NAMALWA (cell line): ENCODE measurements at regions not wholly inside any gene's neighbourhood (a gene's known extent, or its start where the extent isn't known, plus 50 kb on each side); places are given as distances from the start of the nearest gene placed in this dataset.
"Not testable (repeated sequence)": the region's sequence is repeated elsewhere in the genome, so short reads cannot be mapped to it uniquely, and the experiment has no call there.

Source experiments
- DNase-seq: peaks from one replicate; pipeline ENCODE4 v3.0.0-alpha.2; 2015; ENCODE audit warnings: low spot score

DNA sequence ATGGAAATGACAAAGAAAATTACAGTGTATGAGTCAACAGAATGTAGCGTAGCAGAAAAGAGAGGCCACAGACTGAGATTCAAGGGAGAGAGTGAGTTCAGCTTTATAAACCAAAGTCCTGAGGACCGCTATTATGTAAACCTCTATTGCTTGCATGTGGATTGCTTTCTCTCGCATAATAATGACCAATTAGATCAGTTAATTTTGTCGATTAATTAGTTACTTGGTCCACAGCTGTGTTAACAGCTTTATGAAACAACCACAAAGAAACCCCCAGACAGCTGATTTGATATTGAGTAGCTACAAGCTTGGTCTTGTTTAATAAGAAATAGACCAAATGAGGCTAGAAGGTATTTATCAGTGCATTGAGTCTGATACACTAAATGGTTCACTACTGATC is 291.8 kb upstream of the ERCC4 start:
- DNase-seq = no peak

- no peak for DNase-seq
Measured at GRCh38 chr16:13629704-13630103, 290.2 kb upstream of the ERCC4 start.

DNA sequence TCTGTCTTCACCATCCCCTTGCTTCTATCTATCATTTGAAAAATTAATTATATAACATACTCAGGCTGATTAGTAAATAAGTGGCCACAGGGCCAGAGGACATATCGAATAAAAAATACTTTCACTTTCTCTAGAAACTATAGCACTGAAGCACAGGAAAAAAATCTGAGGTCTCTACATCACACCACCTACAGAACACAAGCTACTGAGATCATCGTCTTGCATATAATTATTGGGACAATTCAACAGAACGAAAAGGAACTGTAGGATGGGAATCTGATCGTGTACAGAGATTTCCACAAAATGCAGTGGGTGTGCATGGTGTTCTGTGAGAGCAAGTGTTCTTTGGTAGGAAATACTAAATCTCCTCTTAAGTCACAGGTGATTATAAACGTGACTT is 289.6 kb upstream of the ERCC4 start:
- DNase-seq = no peak

GRCh38 chr16:13631213-13631767 is 288.7 kb upstream of the ERCC4 start:
- DNase-seq = no peak

GRCh38 chr16:13631916-13632315 is 288.0 kb upstream of the ERCC4 start:
- DNase-seq = no peak

DNA sequence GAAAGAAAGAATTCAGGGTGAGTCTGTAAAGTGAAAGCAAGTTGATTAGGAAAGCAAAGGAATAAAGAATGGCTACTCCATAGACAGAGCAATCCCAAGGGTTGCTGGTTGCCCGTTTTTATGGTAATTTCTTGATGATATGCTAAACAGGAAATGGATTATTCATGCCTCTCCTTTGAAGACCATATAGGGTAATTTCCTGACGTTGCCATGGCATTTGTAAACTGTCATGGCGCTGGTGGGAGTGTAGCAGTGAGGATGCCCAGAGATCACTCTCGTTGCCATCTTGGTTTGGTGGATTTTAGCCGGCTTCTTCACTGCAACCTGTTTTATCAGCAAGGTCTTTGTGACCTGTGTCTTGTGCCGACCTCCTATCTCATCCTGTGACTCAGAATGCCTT is 287.4 kb upstream of the ERCC4 start:
- not testable (repeated sequence) for DNase-seq

DNA sequence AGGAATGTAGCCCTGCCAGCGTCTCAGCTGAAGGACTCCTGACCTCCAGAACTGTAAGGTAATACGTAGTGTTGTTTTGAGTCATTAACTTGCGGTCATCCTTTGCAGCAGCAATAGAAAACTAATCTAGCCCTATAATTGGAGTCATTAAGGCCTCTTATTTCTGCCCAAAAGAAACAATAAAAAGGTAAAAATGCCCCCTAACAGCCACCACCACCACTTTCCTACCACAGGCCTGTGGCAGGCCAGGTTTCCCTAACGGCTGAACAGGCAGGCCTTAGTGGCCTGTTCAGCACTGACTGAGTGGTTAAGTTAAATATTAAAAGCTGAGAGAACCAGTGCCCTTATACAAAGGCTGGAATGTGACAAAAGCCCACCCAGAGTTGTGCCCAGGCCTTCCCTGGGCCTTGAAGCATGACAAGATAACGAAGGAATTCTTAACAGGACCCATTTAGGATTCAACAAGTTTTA is 286.5 kb upstream of the ERCC4 start:
- DNase-seq = no peak

DNA sequence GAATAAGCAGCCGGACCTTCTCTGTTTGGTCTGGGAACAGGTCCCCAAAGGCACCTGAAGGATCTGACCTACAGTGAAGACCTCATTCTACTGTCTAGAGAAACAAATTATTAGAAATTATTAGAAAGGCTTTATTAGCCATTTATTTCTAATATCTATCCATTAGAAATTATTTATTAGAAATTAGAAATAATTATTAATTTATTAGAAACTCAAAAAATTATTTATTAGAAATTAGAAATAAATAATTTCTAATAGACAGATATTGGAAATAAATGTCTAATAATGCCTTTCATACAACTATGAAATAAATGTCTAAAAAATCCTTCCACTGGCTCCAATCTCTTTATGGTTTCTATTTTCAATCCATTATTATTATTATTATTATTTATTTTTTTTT is 285.7 kb upstream of the ERCC4 start:
- no peak for DNase-seq

DNA sequence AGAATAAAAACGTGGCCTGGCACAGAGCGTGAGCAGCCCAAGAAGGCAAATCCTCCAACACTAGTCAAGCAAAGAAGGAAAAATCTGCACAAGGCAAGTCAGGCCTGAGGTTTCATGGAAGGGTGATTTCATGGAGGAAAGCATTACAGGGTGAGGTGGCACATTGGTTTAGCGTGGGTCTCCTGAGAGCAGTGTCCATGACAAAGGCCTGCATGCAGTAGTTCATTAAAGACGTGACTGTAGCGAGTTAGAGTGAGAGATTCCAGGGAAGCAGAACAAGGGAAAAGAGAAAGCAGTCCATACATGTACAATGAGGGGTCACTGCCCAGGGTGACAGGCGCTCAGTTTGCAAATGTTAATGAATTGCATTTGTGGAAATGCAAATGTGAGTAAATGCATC is 285.0 kb upstream of the ERCC4 start:
- no peak for DNase-seq

- DNase-seq = no peak
Measured at GRCh38 chr16:13638218-13638617, 281.7 kb upstream of the ERCC4 start.

GRCh38 chr16:13643412-13643811 is 276.5 kb upstream of the ERCC4 start:
- no peak for DNase-seq

- no peak for DNase-seq
Measured at GRCh38 chr16:13645601-13646245, 274.2 kb upstream of the ERCC4 start.

DNA sequence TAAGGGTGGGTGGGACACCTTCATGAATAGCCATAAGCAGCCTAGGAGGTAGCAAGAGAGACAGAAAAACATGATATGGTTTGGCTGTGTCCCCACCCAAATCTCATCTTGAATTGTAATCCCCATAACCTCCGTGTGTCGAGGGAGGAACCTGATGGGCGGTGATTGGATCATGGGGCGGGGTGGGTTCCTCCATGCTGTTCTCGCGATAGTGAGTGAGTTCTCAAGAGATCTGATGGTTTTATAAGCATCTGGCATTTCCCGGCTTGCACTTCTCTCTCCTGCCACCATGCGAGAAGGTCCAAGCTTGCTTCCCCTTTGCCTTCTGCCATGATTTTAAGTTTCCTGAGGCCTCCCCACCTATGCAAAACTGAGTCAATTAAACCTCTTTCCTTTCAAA is 259.1 kb upstream of the ERCC4 start:
- no peak for DNase-seq

DNA sequence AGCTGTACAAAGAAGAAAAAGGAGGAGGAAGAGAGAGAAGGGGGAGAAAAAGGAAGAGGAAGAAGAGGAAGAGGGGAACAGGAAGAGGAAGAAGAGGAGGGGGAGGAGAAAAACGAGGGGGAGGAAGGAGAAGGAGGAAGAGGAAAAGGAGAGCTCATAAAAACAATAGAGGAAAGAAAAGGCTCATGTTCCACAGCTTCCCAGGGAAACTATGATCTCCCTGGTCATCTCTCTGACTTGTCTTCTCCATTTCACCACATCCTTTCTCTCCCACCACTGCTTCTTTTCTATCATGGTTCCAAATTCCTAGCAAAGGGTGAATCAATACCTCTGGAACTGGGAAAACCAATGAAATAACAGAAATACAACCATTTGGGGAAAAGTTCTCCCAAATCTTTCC is 254.1 kb upstream of the ERCC4 start:
- no peak for DNase-seq

DNA sequence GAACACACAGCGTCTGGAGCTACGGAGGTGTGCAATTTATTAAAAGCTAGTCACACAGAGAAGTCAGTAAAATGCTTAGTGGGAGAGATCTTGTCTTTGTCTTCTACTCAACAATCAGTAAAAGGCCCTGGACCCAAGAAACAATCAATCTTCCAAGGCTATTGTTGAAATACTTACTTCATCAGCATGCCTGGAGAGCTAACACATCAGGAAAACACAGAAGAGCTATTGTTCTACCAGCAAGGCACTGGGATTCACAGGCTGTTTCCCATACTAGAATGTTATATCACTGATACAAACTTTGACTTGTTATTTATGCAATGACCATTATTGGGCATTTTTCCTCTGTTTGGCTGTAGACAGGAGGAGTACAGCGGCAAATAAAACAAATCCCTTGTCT is 247.8 kb upstream of the ERCC4 start:
- DNase-seq = no peak

GRCh38 chr16:13680021-13680889 is 239.7 kb upstream of the ERCC4 start:
- DNase-seq = no peak

- DNase-seq = no peak
Measured at GRCh38 chr16:13684819-13685563, 235.0 kb upstream of the ERCC4 start.

- no peak for DNase-seq
Measured at GRCh38 chr16:13696017-13696416, 223.9 kb upstream of the ERCC4 start.

GRCh38 chr16:13697013-13697412 is 222.9 kb upstream of the ERCC4 start:
- no peak for DNase-seq

GRCh38 chr16:13697568-13697967 is 222.4 kb upstream of the ERCC4 start:
- no peak for DNase-seq

DNA sequence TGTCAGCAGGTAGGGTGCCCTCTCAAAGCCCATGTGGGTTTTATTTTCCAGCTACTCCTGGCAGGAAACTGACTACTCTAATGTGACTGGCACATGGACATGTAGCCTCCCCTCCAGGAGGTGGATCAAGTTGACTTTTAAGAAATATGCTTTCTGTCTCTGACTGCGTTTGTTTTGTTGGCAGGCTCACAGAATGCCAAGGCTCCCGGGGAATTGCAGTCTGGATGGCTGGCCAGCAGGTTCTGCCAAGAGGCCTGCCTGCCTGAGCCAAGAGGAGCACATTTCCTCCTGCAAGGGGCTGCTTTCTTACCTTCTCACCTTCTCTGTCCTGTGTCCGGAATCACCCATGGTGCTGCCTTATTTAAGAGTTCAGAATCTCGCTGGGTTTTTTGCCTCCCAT is 217.3 kb upstream of the ERCC4 start:
- DNase-seq = no peak

DNA sequence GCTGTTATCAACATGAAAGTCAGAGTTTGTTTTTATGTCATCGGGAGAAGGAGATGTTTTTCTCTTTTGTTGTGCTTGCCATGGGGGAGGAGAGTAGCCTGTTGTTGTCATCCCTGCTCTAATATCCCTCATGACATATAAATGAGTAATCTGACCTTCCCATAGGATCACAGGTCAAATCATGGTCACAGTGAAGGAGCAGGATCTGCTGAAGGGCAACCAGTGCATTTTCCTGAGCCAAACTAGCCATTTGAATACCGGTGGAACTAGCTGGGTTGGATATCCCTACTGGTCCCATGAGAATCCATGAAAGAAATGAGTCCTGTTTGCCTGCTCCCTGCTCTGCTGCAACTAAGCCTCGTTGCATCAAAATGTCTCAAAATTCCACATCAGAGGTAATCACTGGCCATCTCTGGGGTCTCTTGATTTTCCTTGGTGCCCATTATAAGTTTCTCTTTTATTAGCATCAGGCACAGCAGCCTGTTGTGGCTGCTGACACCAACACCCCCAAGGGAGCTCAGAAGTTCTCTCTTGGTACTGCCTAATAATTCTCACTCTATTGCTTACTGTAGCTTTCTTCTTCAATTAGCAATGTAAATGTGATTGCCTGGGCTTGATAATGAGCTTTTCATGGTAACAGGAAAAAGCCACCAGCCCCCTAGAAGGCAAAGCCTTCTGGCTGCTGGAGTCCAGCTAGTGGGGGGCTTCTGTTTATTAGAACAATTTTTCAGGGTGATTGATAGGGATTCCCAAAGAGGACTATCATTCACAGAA is 211.4 kb upstream of the ERCC4 start:
- DNase-seq = no peak
